ENCODE measurements at regions not wholly inside any gene's neighbourhood (a gene's known extent, or its start where the extent isn't known, plus 50 kb on each side); places are given as distances from the start of the nearest gene placed in this dataset.
"Not testable (repeated sequence)": the region's sequence is repeated elsewhere in the genome, so short reads cannot be mapped to it uniquely, and the experiment has no call there.

DNA sequence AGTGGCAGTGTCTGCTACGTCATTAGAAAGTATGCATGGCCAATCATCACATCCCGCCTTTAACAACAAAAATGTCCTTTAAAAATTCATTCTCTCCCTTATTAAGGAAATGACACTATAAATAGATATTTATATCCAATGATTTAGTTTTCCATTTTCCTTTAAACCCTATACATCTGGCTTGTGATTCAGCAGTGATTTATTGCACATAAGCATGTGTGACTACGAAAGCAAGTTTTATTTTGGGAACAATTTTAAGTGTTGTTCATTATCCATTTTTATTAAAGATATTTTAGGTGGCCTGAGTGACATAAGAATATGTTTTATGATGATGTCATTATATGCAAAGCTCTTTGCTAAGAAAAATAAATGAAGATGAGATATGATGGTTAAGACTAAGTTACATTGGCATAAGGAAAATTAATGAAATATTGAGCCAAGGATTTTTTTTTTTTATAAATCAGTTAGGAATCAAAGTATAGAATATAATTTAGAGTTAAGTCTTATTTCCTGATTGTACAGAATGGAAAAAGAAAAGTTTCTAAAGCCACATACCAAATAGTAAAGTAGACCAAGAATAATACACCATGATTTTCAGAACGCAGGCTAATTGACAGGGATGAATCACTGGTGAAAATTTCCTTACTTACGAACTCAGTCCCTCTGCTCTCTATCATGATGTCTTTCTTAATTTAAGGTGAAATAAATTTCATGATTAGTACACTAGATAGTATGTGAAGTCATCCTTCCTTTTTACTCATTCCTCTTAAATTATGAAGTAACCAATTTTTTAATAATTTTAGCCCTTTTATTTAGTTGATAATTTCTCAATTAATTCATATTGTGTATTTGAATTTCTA lies 822.4 kb downstream of the FAT4 start:
- peak in 1 of 3 donors; percentile 7 for DNase-seq

DNA sequence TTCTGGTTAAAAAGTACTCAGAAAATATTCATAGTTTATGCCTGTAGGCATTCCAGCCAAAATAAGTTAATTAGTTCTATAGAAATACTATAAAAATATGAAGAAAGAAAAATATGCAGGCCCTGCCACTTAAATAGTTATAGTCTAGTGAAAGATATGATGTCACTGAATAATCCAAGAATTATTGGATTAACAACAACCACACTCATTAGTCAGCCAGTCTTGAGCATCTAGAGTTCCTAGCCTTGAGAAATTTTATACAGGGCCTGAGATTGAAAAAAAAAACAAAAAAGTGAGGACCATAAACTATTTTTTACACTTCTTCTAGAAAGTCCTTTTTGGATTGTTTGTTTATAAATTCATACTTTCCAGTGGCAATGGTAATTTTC lies 823.0 kb downstream of the FAT4 start:
- no peak for DNase-seq

DNA sequence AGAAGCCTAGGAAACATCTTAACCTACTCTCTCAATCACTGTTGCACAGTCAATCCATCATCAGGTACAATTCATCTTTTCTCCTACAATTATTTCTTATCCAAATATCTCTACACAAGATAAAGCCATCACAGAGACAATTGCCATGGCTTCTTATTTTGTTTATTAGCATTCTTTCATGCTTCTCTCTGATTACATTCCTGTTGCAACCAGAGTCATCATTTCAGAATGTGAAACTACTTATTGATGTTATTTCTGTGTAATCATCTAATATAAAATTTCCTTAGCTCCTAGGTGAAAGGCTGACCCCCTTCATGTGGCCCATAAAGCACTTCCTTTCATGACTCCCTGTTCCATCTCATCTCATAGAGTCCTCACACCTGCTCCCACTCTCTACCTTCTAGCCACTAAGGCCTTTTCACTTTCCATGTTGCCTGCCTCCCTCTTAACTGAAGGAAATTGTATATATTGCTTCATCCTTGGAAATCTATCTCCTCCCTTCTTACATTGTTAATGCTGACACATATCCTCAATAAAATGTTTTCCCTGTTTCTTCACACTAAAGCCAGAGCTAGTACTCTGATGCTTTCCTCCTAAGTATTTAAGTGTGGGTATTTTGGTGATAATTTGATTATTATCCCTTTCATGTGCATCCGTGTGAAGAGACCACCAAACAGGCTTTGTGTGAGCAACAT lies 829.9 kb downstream of the FAT4 start:
- no peak for DNase-seq

GRCh38 chr4:126168484-126168883 lies 853.7 kb downstream of the FAT4 start:
- no peak for DNase-seq

- no peak for DNase-seq
These were observed 857.4 kb downstream of the FAT4 start for GRCh38 chr4:126172126-126172525.

GRCh38 chr4:126174627-126175026 lies 859.9 kb downstream of the FAT4 start:
- no peak for DNase-seq

GRCh38 chr4:126180642-126181041 lies 865.9 kb downstream of the FAT4 start:
- DNase-seq = no peak

- DNase-seq = peak in 2 of 3 donors; percentile 14 to 37
These were observed 867.6 kb downstream of the FAT4 start for GRCh38 chr4:126182336-126182735.

DNA sequence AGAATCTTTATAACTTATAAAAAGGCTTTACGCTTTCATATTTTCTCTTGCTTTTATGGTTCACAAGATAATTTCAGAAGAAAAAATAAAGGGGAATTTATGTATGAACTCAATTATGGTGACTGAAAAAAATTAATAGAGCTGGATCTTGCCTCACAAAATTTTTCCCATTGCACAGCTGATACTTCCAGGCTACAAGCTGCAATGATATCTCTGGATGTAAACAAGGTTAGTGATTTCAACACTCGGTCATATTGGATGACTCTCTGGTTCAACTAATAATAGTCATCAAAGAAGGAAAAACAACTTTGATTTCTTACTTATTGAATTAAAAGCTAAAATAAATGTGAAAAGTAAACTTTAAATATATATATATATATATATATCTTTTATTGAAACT lies 868.0 kb downstream of the FAT4 start:
- DNase-seq = no peak

- DNase-seq = no peak
These were observed 868.5 kb downstream of the FAT4 start for GRCh38 chr4:126183206-126183605.

GRCh38 chr4:126191536-126191935 lies 876.8 kb downstream of the FAT4 start:
- DNase-seq = no peak

- no peak for DNase-seq
These were observed 877.8 kb downstream of the FAT4 start for GRCh38 chr4:126192506-126192905.

- not testable (repeated sequence) for DNase-seq
These were observed 886.7 kb downstream of the FAT4 start for GRCh38 chr4:126201251-126202138.

DNA sequence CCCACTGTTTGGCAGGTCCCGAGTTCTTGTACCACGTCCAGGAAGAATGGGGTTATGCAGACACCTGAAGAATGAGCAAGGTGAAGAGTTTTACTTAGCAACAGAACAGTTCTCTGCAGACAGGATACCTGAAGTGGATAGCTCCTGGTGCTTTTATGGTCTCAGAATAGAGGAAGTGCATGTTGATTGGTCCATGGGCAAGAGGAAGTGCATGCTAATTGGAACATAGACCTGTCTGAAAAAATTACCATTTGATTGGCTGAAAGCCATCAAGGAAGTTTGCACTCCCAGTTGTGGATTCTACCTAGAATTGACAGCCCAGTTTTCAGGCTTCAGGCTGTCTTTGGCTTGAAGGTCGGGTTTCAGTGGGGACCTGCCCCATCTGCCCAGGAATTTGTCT lies 887.5 kb downstream of the FAT4 start:
- DNase-seq = no peak

- DNase-seq = peak in 1 of 3 donors; percentile 8
These were observed 893.2 kb downstream of the FAT4 start for GRCh38 chr4:126207910-126208309.

- peak; percentile 28 to 54 (median 44) for DNase-seq
These were observed 894.4 kb downstream of the FAT4 start for GRCh38 chr4:126209147-126209546.

DNA sequence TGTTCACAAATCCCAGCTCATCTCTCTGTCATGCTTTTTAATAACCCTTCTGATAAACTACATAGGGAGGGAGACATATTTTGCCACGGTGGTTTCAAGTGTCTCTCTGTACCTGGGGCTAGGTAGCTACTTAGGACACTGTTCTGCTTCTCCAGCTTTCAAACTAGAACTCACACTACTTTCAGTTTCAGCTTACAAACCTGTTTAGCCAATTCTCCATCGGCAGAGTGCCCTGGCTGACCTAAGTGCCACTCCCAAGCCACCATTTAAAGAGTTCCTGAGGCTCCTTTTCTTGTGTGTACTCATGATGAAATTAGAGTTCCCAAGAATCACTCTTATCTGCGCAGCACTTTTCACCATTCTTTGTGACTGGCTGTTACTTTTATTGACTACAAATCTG lies 899.2 kb downstream of the FAT4 start:
- DNase-seq = no peak

DNA sequence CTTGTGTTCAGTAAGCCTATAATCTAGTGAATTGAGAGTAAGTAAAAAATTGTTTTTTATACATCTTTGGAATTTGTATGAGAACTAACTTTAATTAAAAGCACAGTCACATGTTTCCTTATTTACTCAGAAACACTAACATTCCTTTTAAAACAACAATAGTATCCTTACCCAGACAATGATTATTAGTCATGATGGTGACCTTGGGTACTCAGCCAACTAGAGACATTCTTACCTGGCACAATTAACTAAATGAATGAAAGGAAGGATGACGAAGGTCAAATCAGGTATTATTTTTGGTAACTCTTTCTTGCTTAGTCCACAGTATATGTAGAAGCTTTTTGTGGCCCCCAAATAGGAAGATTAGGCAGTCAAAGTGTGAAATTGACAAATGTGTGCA lies 901.0 kb downstream of the FAT4 start:
- DNase-seq = no peak

DNA sequence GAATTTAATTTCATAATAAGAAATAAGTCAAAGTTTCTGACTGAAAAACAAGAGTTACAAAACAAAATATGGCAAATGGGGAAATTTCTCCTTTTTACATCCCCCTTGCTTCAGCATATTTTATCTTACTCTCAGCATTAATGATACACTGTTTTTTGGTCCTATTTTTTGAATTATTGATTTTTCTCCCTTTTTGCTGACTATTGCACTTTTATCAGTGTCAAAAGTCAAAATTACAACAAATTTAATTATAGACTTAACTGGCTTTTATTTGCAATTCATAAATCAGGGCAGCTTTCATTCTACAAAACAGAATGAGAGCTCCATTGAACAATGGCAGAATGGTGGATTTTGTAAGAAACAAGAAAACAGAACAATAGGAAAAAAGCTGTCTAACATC lies 901.9 kb downstream of the FAT4 start:
- no peak for DNase-seq

GRCh38 chr4:126221282-126221681 lies 906.5 kb downstream of the FAT4 start:
- DNase-seq = peak in 1 of 3 donors; percentile 5

DNA sequence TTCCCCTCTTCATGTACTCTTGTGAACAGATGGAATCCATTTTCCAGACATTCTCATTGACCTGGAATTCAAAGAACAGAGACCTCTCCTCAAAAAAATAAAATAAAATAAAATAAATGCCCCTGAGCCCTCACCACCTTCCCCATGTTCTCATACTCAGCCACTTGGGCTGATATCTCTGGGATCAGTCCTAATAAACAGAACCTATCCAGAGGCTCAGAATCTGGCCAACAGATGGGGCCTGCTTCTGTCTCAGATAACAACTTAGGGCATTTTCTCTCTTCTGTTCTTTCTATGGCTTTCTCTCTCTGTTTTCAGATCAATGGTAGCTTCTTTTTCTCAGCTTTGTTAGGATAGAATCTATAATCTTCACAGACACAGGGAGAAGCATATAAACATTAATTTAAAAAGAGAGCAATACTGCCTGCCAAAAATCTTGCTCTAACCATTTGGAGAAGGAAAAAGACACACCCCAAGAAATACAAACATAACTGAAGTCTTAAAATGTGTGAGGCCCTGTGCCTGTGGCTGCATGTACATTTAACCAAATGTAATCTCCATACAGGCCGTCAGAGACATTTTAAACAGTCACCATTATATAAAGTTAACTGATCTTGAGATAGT lies 907.1 kb downstream of the FAT4 start:
- peak in 1 of 3 donors; percentile 28 for DNase-seq

Measured in muscle of back (tissue), 3 donors.